Endothelial cell of umbilical vein (primary cell): ENCODE measurements at regions not wholly inside any gene's neighbourhood (a gene's known extent, or its start where the extent isn't known, plus 50 kb on each side); places are given as distances from the start of the nearest gene placed in this dataset.

Source experiments
- EZH2 ChIP-seq: IDR thresholded peaks from 2 replicates; pipeline ENCODE4 v1.6.1; 2012; ENCODE audit warnings: borderline replicate concordance, low read depth, mild to moderate bottlenecking, moderate library complexity, low read length, inconsistent platforms; ENCODE audit not compliant: severe bottlenecking
- FOS ChIP-seq: IDR thresholded peaks from 2 replicates; pipeline ENCODE4 v1.6.1; 2011; ENCODE audit warnings: mild to moderate bottlenecking, low read length, moderate library complexity, borderline replicate concordance; ENCODE audit not compliant: insufficient read depth
- GATA2 ChIP-seq: IDR thresholded peaks from 2 replicates; pipeline ENCODE4 v1.7.0; 2011; ENCODE audit warnings: low read depth, mild to moderate bottlenecking, moderate library complexity, mixed read lengths, low read length; ENCODE audit not compliant: insufficient read length, insufficient read depth
- JUN ChIP-seq: IDR thresholded peaks from 2 replicates; pipeline ENCODE4 v1.6.1; 2011; ENCODE audit warnings: borderline replicate concordance, low read depth; ENCODE audit not compliant: insufficient read length, insufficient read depth
- MYC ChIP-seq: IDR thresholded peaks from one replicate; pipeline ENCODE4 v1.6.1; 2011; ENCODE audit warnings: mild to moderate bottlenecking, low read depth, low read length
- POLR2A ChIP-seq: IDR thresholded peaks from 2 replicates; pipeline ENCODE4 v1.6.1; 2012; ENCODE audit warnings: low read depth, mild to moderate bottlenecking, control low read depth, low read length
- POLR2AphosphoS5 ChIP-seq: IDR thresholded peaks from 2 replicates; pipeline ENCODE4 v1.6.1; 2012; ENCODE audit warnings: low read depth, mild to moderate bottlenecking, control low read depth, low read length, moderate library complexity; ENCODE audit not compliant: insufficient read depth
- TF ChIP-seq, protein P1 (sequence below), 2 donors: IDR thresholded peaks; 1 replicate in 1 of 2; 2 replicates in 1 of 2; pipeline ENCODE4 v1.5.1; 2011; ENCODE audit warnings: low read length in 2 of 2, mild to moderate bottlenecking in 2 of 2, moderate library complexity in 2 of 2, control low read depth in 1 of 2, inconsistent platforms in 1 of 2, low read depth in 1 of 2; ENCODE audit not compliant: insufficient read depth in 1 of 2; ENCODE audit errors: extremely low read depth in 1 of 2
- TF ChIP-seq, protein P2 (sequence below): IDR thresholded peaks from 2 replicates; pipeline ENCODE4 v1.6.1; 2011; ENCODE audit not compliant: insufficient read depth, insufficient read length

- TF ChIP-seq, protein P1, sequence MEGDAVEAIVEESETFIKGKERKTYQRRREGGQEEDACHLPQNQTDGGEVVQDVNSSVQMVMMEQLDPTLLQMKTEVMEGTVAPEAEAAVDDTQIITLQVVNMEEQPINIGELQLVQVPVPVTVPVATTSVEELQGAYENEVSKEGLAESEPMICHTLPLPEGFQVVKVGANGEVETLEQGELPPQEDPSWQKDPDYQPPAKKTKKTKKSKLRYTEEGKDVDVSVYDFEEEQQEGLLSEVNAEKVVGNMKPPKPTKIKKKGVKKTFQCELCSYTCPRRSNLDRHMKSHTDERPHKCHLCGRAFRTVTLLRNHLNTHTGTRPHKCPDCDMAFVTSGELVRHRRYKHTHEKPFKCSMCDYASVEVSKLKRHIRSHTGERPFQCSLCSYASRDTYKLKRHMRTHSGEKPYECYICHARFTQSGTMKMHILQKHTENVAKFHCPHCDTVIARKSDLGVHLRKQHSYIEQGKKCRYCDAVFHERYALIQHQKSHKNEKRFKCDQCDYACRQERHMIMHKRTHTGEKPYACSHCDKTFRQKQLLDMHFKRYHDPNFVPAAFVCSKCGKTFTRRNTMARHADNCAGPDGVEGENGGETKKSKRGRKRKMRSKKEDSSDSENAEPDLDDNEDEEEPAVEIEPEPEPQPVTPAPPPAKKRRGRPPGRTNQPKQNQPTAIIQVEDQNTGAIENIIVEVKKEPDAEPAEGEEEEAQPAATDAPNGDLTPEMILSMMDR (IDR thresholded peaks at IDR 0.05; ENCODE audit: extremely low read depth in 1 of 2, insufficient read depth in 1 of 2, low read depth in 1 of 2, low read length in 2 of 2): no peak
- TF ChIP-seq POLR2AphosphoS5 (peak; percentile 77), POLR2A (peak; percentile 75), GATA2 (peak; percentile 43), EZH2 (no peak), FOS (peak; percentile 78), MYC (no peak), JUN (peak; percentile 69)
- TF ChIP-seq, protein P2, sequence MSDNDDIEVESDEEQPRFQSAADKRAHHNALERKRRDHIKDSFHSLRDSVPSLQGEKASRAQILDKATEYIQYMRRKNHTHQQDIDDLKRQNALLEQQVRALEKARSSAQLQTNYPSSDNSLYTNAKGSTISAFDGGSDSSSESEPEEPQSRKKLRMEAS: no peak
Measured at GRCh38 chr15:95325763-95326404, 1004.6 kb upstream of the NR2F2 start.
